SU-DHL-6 (cell line): ENCODE measurements at regions not wholly inside any gene's neighbourhood (a gene's known extent, or its start where the extent isn't known, plus 50 kb on each side); places are given as distances from the start of the nearest gene placed in this dataset.

Experiments used
- H2AFZ ChIP-seq: fragments of 200-600 bp; sonication (generic); 2 replicates; pipeline ENCODE4 v1.6.1; 2014; ENCODE audit warnings: low read depth, mild to moderate bottlenecking, moderate library complexity, mixed read lengths, antibody characterized with exemption, low read length; ENCODE audit not compliant: severe bottlenecking
- H3F3A ChIP-seq: fragments of 200-600 bp; shearing (Covaris generic); 2 replicates; pipeline ENCODE4 v1.6.0; 2016; ENCODE audit warnings: antibody characterized with exemption, mild to moderate bottlenecking; ENCODE audit not compliant: insufficient read depth
- H3K27ac ChIP-seq: fragments of 200-600 bp; sonication (generic); 2 replicates; pipeline ENCODE4 v1.5.1; 2016; ENCODE audit warnings: low read depth, mild to moderate bottlenecking, low read length, moderate library complexity, mixed read lengths
- H3K27me3 ChIP-seq: fragments of 200-600 bp; sonication (generic), shearing (Covaris generic); 2 replicates; pipeline ENCODE4 v1.6.0; 2014; ENCODE audit warnings: mild to moderate bottlenecking, low read length
- H3K36me3 ChIP-seq: fragments of 200-600 bp; sonication (generic); 2 replicates; pipeline ENCODE4 v1.6.1; 2014; ENCODE audit warnings: mild to moderate bottlenecking, low read length, mixed read lengths
- H3K4me2 ChIP-seq: fragments of 300-600, 200-600 bp; shearing (Covaris generic), sonication (generic); 2 replicates; pipeline ENCODE4 v1.6.0; 2014; ENCODE audit warnings: low read length, low read depth, mild to moderate bottlenecking; ENCODE audit not compliant: poor library complexity, severe bottlenecking
- H3K4me3 ChIP-seq: fragments of 200-600 bp; sonication (generic); 2 replicates; pipeline ENCODE4 v1.5.1; 2014; ENCODE audit warnings: antibody characterized with exemption, low read length, mild to moderate bottlenecking, mixed read lengths; ENCODE audit not compliant: insufficient read depth, poor library complexity, severe bottlenecking
- H3K79me2 ChIP-seq: fragments of 200-600 bp; sonication (generic); 2 replicates; pipeline ENCODE4 v1.6.1; 2014; ENCODE audit warnings: mild to moderate bottlenecking, low read length, moderate library complexity; ENCODE audit not compliant: insufficient read depth
- H3K9ac ChIP-seq: fragments of 200-600 bp; sonication (generic); 2 replicates; pipeline ENCODE4 v1.7.0; 2014; ENCODE audit warnings: mild to moderate bottlenecking, low read length
- H3K9me2 ChIP-seq: fragments of 200-600 bp; sonication (generic); replicated peaks from 2 replicates; pipeline ENCODE4 v1.6.1; 2014; ENCODE audit warnings: low read length; ENCODE audit not compliant: insufficient read depth
- H3K9me3 ChIP-seq: fragments of 200-600 bp; sonication (generic); 2 replicates; pipeline ENCODE4 v1.6.1; 2014; ENCODE audit warnings: low read length, mixed read lengths; ENCODE audit not compliant: insufficient read depth
- H4K20me1 ChIP-seq: fragments of 200-600 bp; sonication (generic); 2 replicates; pipeline ENCODE4 v1.6.1; 2014; ENCODE audit warnings: low read depth, mild to moderate bottlenecking, antibody characterized with exemption, low read length, moderate library complexity, mixed read lengths
- EZH2phosphoT487 ChIP-seq: fragments of 200-600 bp; sonication (generic), shearing (Covaris generic); conservative IDR thresholded peaks from 2 replicates; pipeline ENCODE4 v1.6.1; 2018; ENCODE audit warnings: mild to moderate bottlenecking, antibody characterized with exemption, low read length, moderate library complexity, mixed read lengths
- TF ChIP-seq, protein P1 (sequence below): fragments of 200-600 bp; sonication (generic); IDR thresholded peaks from one replicate; pipeline ENCODE4 v1.5.1; 2017; ENCODE audit warnings: antibody characterized with exemption, mild to moderate bottlenecking, low read length, moderate library complexity; ENCODE audit not compliant: insufficient read depth, poor library complexity, severe bottlenecking

DNA sequence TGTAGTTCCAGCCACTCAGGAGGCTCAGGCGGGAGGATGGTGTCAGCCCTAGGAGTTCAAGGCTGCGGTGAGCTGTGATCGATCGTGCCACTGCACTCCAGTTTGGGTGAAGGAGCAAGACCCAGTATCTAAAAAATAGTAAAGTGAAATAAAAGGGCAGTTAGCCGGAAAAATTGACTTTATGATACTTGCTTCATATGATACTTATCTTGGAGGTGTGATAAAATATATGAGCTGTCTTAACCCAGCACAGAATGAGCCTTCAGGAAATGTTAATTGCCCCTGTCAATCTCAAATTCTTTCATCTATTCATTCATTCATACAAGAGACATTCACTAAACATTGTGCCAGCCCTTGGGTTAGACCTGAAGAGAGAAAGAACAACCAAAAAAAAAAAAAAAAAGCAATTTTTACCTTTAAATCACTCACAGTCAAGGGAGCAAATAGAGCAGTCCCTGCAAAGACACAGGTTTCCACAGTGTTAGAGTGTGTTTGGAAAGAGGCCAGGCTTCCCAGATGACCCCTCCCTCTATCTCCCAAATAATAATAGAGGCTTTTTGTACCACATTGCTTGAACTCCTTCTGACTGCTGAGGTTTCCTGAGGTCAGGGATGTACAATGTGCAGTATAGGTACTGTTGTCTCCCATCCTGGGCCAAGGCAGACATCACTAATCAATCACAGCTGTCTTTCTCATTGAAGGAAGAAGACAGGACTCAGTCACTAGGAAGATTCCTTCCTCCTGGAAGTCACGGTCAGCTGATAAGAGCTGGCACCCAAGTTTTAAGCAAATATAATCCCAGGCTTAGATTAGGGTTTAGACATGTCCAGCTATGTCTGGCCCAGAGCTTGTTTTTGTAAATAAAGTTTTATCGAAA is 454.6 kb downstream of the MIAT start:
- no peaks in the 10 kb centered on the region for H3F3A ChIP-seq
- H3K27ac ChIP-seq, result no peak overlapping the region
- no peak overlapping the region for H3K4me2 ChIP-seq
- peaks cover 10% of the 10 kb centered on the region; the same call in 1 of the 2 replicates for H3K9me3 ChIP-seq
- H2AFZ ChIP-seq, result no peak overlapping the region
- no peaks in the 10 kb centered on the region; the same call in 1 of the 2 replicates for H3K9me2 ChIP-seq
- H3K4me3 ChIP-seq, result no peak overlapping the region
- no peak overlapping the region for H3K9ac ChIP-seq
- no peak for TF ChIP-seq EZH2phosphoT487
- TF ChIP-seq, protein P1, sequence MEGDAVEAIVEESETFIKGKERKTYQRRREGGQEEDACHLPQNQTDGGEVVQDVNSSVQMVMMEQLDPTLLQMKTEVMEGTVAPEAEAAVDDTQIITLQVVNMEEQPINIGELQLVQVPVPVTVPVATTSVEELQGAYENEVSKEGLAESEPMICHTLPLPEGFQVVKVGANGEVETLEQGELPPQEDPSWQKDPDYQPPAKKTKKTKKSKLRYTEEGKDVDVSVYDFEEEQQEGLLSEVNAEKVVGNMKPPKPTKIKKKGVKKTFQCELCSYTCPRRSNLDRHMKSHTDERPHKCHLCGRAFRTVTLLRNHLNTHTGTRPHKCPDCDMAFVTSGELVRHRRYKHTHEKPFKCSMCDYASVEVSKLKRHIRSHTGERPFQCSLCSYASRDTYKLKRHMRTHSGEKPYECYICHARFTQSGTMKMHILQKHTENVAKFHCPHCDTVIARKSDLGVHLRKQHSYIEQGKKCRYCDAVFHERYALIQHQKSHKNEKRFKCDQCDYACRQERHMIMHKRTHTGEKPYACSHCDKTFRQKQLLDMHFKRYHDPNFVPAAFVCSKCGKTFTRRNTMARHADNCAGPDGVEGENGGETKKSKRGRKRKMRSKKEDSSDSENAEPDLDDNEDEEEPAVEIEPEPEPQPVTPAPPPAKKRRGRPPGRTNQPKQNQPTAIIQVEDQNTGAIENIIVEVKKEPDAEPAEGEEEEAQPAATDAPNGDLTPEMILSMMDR, result no peak
- H3K27me3 ChIP-seq, result no peaks in the 10 kb centered on the region
- no peaks in the 10 kb centered on the region for H3K36me3 ChIP-seq
- H4K20me1 ChIP-seq, result no peaks in the 10 kb centered on the region
- no peaks in the 10 kb centered on the region for H3K79me2 ChIP-seq

DNA sequence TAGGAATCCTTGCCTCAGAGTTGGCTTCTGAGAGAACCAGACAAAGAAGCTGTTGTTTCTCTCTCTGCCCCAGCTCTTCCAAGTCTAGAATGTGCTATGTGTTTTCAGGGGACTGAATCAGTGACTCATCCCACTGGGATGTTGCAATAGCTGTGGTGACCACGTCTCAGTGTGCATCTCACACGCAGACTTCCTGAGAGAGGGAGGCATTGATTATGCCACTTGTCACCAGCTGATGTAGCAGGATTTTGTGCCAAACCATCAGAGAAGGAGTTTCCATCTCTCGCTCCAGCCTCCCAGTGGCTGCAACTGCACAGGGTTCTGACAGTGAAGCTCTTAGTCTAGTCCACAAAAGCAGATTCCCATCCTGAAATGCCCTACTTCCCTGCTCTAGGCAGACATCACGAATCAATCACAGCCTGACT is 455.8 kb downstream of the MIAT start:
- Histone ChIP-seq H3K9me3 (peaks cover 10% of the 10 kb centered on the region; the same call in 1 of the 2 replicates), H3K9me2 (no peaks in the 10 kb centered on the region; the same call in 1 of the 2 replicates), H3K27me3 (no peaks in the 10 kb centered on the region), H3K4me2 (no peak overlapping the region), H2AFZ (no peak overlapping the region), H3K36me3 (no peaks in the 10 kb centered on the region), H3F3A (no peaks in the 10 kb centered on the region), H3K79me2 (no peaks in the 10 kb centered on the region), H3K4me3 (no peak overlapping the region), H4K20me1 (no peaks in the 10 kb centered on the region), H3K9ac (no peak overlapping the region), H3K27ac (no peak overlapping the region)
- TF ChIP-seq, protein P1, result no peak
- no peak for TF ChIP-seq EZH2phosphoT487

DNA sequence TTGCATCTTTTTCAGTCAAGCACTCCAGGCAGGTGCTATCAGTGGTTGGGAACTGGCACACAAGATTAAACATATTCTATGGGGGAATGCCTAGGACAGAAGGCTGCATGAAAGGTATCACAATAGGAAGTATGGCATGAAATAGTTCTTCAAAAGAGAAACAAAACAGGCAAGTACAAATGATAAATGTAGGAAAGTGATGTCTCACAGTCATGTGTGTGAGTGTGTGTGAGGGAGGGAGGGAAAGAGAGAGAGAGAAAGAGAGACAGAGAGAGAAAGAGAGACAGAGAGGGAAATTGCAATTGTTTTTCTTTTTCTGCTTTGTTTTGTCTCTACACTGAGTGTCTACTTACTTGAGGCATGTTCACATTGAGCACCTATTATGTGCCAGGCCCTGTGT is 456.3 kb downstream of the MIAT start:
- TF ChIP-seq EZH2phosphoT487, result no peak
- TF ChIP-seq, protein P1, result no peak
- no peaks in the 10 kb centered on the region for H3K27me3 ChIP-seq
- H3K79me2 ChIP-seq, result no peaks in the 10 kb centered on the region
- no peak overlapping the region for H2AFZ ChIP-seq
- H3K4me3 ChIP-seq, result no peak overlapping the region
- no peak overlapping the region for H3K4me2 ChIP-seq
- H3F3A ChIP-seq, result no peaks in the 10 kb centered on the region
- no peaks in the 10 kb centered on the region for H4K20me1 ChIP-seq
- H3K9ac ChIP-seq, result no peak overlapping the region
- no peaks in the 10 kb centered on the region for H3K36me3 ChIP-seq
- H3K27ac ChIP-seq, result no peak overlapping the region
- peaks cover 10% of the 10 kb centered on the region; the same call in 1 of the 2 replicates for H3K9me3 ChIP-seq
- no peaks in the 10 kb centered on the region; the same call in 1 of the 2 replicates for H3K9me2 ChIP-seq
